Panc1 (cell line): ENCODE measurements at regions not wholly inside any gene's neighbourhood (a gene's known extent, or its start where the extent isn't known, plus 50 kb on each side); places are given as distances from the start of the nearest gene placed in this dataset.

ENCODE experiments used
- ATAC-seq: fragments of 200-7000 bp; cut with Tn5 transposase; 2 replicates; pipeline ENCODE4 v1.9.1; 2020; ENCODE audit warnings: mild to moderate bottlenecking, moderate library complexity
- BruUV-seq: library from RNA; stranded (reverse); fragments of 400-500 nt; replicated peaks from 2 replicates; lab custom pipeline; 2021; lab: Mats Ljungman, UMichigan
- CTCF ChIA-PET: fragments of 300-600 bp; sonication (Branson Sonifier 250); formaldehyde crosslinking; loops from one replicate; lab custom pipeline; 2022; ENCODE audit warnings: antibody characterized with exemption; lab: Charles Lee
- POLR2A ChIA-PET: fragments of 300-600 bp; sonication (Branson Sonifier 250); formaldehyde crosslinking; loops from one replicate; lab custom pipeline; 2022; ENCODE audit warnings: antibody characterized with exemption; lab: Charles Lee
- DNase-seq: peaks from one replicate; pipeline ENCODE4 v3.0.0-alpha.2; 2010; ENCODE audit warnings: low read depth, low spot score
- H3K27ac ChIP-seq: 2 replicates; pipeline ENCODE4 v1.5.1; 2011; ENCODE audit warnings: mild to moderate bottlenecking, low read length, inconsistent platforms
- H3K27me3 ChIP-seq: fragments of 200-500 bp; sonication (Bioruptor generic); 2 replicates; pipeline ENCODE4 v1.6.0; 2014; ENCODE audit warnings: low read length, inconsistent platforms; ENCODE audit not compliant: control insufficient read depth, insufficient read depth
- H3K36me3 ChIP-seq: fragments of 200-500 bp; sonication (Bioruptor generic); 2 replicates; pipeline ENCODE4 v1.5.1; 2014; ENCODE audit warnings: inconsistent platforms, mild to moderate bottlenecking, low read length, moderate library complexity; ENCODE audit not compliant: control insufficient read depth, insufficient read depth
- H3K4me1 ChIP-seq: 2 replicates; pipeline ENCODE4 v1.5.1; 2011; ENCODE audit warnings: inconsistent platforms, mild to moderate bottlenecking, low read length, moderate library complexity; ENCODE audit not compliant: control insufficient read depth, insufficient read depth
- H3K4me3 ChIP-seq, 2 experiments: 2 replicates each; pipeline ENCODE4 v1.5.1; 2011 to 2012; ENCODE audit warnings: low read depth in 2 of 2, low read length in 2 of 2, mild to moderate bottlenecking in 2 of 2, inconsistent platforms in 1 of 2, moderate library complexity in 1 of 2
- H3K9me3 ChIP-seq: fragments of 200-500 bp; sonication (Bioruptor generic); 2 replicates; pipeline ENCODE4 v1.5.1; 2014; ENCODE audit warnings: low read depth, mild to moderate bottlenecking, inconsistent platforms, low read length, moderate library complexity; ENCODE audit not compliant: control insufficient read depth, insufficient read depth
- POLR2AphosphoS5 ChIP-seq: IDR thresholded peaks from 2 replicates; pipeline ENCODE4 v1.6.1; 2012; ENCODE audit warnings: mild to moderate bottlenecking, low read depth, low read length, moderate library complexity
- SIN3A ChIP-seq: IDR thresholded peaks from 2 replicates; pipeline ENCODE4 v1.6.1; 2012; ENCODE audit warnings: low read depth, mild to moderate bottlenecking, low read length, moderate library complexity, borderline replicate concordance; ENCODE audit not compliant: insufficient read depth
- TCF7L2 ChIP-seq: IDR thresholded peaks from 2 replicates; pipeline ENCODE4 v1.6.1; 2011; ENCODE audit warnings: mild to moderate bottlenecking, low read depth, low read length, inconsistent platforms
- in situ Hi-C: cut with HindIII; loops from 2 replicates; pipeline ENCODE4 v1.10.0; 2016; ENCODE audit warnings: low sequenced_read_pairs, low pct_unique_long_range_greater_than_20kb
- intact Hi-C: fragments of 100-400 bp; cut with micrococcal nuclease; formaldehyde crosslinking; loops from one replicate; pipeline ENCODE4 v1.10.0; 2022; ENCODE audit not compliant: unreplicated experiment
- TF ChIP-seq, protein P1 (sequence below), 2 experiments: IDR thresholded peaks; 2 replicates each; pipeline ENCODE4 v1.6.1; 2011 to 2012; ENCODE audit warnings: low read depth in 2 of 2, control low read depth in 1 of 2, low read length in 1 of 2, mild to moderate bottlenecking in 1 of 2, moderate library complexity in 1 of 2; ENCODE audit not compliant: insufficient read depth in 1 of 2
- TF ChIP-seq, protein P2 (sequence below): fragments of 450-650 bp; IDR thresholded peaks from 2 replicates; pipeline ENCODE4 v1.5.1; 2017; ENCODE audit warnings: mild to moderate bottlenecking

DNA sequence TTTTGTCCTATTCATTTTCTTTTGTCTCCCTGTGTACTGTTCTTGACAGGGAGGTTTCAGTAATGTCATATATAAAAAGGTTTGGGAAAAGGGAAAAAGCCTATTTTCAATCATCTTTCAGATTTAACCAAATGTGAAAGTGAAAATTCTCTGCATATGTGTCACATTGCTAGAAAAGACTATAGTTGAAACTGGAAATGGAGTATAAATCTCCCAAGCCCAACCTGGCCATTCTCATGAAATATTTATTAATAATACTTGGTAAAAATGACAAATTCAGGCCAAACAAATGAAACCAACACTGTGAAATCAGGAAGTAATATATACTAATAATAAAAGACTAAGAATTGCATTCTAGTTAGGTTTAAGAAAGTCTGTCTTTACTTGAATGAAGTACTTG, 1129.2 kb downstream of the SLC16A7 start:
- Histone ChIP-seq H3K27me3 (no peaks in the 10 kb centered on the region), H3K27ac (no peak overlapping the region), H3K9me3 (no peaks in the 10 kb centered on the region), H3K4me1 (no peaks in the 10 kb centered on the region), H3K4me3 (no peak overlapping the region), H3K36me3 (no peaks in the 10 kb centered on the region)
- intact Hi-C loops (no loop called here), in situ Hi-C loops (no loop called here)
- CTCF ChIA-PET, result no interaction called here
- no peak for ATAC-seq
- POLR2A ChIA-PET, result no interaction called here
- TF ChIP-seq, protein P1, sequence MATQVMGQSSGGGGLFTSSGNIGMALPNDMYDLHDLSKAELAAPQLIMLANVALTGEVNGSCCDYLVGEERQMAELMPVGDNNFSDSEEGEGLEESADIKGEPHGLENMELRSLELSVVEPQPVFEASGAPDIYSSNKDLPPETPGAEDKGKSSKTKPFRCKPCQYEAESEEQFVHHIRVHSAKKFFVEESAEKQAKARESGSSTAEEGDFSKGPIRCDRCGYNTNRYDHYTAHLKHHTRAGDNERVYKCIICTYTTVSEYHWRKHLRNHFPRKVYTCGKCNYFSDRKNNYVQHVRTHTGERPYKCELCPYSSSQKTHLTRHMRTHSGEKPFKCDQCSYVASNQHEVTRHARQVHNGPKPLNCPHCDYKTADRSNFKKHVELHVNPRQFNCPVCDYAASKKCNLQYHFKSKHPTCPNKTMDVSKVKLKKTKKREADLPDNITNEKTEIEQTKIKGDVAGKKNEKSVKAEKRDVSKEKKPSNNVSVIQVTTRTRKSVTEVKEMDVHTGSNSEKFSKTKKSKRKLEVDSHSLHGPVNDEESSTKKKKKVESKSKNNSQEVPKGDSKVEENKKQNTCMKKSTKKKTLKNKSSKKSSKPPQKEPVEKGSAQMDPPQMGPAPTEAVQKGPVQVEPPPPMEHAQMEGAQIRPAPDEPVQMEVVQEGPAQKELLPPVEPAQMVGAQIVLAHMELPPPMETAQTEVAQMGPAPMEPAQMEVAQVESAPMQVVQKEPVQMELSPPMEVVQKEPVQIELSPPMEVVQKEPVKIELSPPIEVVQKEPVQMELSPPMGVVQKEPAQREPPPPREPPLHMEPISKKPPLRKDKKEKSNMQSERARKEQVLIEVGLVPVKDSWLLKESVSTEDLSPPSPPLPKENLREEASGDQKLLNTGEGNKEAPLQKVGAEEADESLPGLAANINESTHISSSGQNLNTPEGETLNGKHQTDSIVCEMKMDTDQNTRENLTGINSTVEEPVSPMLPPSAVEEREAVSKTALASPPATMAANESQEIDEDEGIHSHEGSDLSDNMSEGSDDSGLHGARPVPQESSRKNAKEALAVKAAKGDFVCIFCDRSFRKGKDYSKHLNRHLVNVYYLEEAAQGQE (IDR thresholded peaks at IDR 0.05; ENCODE audit: insufficient read depth in 1 of 2, low read depth in 2 of 2, low read length in 1 of 2), result no peak
- TF ChIP-seq TCF7L2 (no peak), POLR2AphosphoS5 (no peak), SIN3A (no peak)
- TF ChIP-seq, protein P2, sequence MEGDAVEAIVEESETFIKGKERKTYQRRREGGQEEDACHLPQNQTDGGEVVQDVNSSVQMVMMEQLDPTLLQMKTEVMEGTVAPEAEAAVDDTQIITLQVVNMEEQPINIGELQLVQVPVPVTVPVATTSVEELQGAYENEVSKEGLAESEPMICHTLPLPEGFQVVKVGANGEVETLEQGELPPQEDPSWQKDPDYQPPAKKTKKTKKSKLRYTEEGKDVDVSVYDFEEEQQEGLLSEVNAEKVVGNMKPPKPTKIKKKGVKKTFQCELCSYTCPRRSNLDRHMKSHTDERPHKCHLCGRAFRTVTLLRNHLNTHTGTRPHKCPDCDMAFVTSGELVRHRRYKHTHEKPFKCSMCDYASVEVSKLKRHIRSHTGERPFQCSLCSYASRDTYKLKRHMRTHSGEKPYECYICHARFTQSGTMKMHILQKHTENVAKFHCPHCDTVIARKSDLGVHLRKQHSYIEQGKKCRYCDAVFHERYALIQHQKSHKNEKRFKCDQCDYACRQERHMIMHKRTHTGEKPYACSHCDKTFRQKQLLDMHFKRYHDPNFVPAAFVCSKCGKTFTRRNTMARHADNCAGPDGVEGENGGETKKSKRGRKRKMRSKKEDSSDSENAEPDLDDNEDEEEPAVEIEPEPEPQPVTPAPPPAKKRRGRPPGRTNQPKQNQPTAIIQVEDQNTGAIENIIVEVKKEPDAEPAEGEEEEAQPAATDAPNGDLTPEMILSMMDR, result no peak
- DNase-seq, result no peak
- no TSS peak for BruUV-seq

DNA sequence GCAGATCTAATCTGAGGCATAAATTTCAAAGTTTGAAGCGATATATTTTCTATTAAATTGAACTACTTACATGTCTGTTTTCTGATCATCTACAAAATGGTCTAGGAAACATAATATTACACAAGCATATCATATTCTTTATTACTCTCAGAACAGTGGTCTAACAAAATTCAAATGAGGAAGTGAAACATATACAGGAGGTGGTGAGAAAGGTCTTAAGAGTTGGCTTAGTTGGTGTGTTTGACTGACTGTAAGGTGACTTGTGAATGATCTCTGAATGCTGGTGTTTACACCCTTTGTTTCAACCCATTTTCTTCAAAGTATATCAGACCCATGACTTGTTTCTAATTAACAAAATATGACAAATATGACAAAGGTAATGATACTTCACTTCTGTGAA, 1156.8 kb downstream of the SLC16A7 start:
- H3K27me3 ChIP-seq, result no peaks in the 10 kb centered on the region
- H3K9me3 ChIP-seq, result no peaks in the 10 kb centered on the region
- no peak for TF ChIP-seq TCF7L2
- TF ChIP-seq, protein P1 (IDR thresholded peaks at IDR 0.05; ENCODE audit: insufficient read depth in 1 of 2, low read depth in 2 of 2, low read length in 1 of 2), result no peak
- TF ChIP-seq, protein P2, result no peak
- no peak for TF ChIP-seq SIN3A
- no peak for TF ChIP-seq POLR2AphosphoS5
- H3K4me3 ChIP-seq, result no peak overlapping the region
- DNase-seq (no peak), ATAC-seq (no peak)
- no peaks in the 10 kb centered on the region for H3K4me1 ChIP-seq
- intact Hi-C loops, result no loop called here
- H3K36me3 ChIP-seq, result no peaks in the 10 kb centered on the region
- no peak overlapping the region for H3K27ac ChIP-seq
- no TSS peak for BruUV-seq
- ChIA-PET CTCF (no interaction called here), POLR2A (no interaction called here)
- in situ Hi-C loops, result no loop called here
